Fibroblast of skin of back (primary cell): ENCODE measurements at regions not wholly inside any gene's neighbourhood (a gene's known extent, or its start where the extent isn't known, plus 50 kb on each side); places are given as distances from the start of the nearest gene placed in this dataset.
A peak's percentile ranks its signal among the peaks of the same experiment; 100 is the strongest.

ENCODE experiments used
- DNase-seq: peaks from one replicate; pipeline ENCODE4 v3.0.0-alpha.2; 2013

DNA sequence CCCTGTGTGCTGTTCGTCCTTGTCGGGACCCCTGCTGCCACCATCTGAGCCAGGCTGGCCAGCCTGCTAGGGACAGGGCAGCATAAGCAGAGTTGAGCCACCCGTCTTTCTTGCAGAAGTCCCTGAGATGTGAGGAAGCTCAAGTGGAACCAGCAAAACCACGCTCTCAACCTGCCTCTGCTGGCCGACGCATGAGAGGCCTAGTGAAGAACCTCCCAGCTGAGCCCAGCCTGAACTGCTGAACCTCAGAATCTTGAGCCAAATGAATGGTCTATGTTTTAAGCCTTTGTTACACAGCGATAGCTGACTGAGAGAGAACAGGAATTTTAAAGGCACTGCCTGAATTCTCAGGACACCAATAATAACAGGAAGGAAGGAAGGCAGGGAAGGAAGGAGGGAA is 98.9 kb upstream of the ADRA2C start:
- no peak for DNase-seq

DNA sequence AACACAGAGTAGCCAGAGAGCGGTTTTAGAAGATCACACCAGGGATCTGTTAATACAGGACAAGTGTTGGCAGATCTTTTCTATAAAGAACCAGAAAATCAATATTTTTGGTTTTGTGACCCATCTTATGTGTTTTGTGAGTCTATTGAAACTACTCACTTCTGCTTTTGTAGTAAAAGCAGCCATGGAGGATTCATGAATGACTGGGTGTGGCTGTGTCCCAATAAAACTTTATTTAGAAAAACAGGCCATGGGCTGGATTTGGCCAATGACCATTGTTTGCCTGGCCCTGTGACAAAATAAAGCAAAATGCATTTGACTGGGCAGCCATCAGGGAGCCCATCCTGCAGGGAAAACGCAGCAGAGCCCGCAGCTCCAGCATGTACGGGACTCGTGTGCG is 99.9 kb upstream of the ADRA2C start:
- no peak for DNase-seq

DNA sequence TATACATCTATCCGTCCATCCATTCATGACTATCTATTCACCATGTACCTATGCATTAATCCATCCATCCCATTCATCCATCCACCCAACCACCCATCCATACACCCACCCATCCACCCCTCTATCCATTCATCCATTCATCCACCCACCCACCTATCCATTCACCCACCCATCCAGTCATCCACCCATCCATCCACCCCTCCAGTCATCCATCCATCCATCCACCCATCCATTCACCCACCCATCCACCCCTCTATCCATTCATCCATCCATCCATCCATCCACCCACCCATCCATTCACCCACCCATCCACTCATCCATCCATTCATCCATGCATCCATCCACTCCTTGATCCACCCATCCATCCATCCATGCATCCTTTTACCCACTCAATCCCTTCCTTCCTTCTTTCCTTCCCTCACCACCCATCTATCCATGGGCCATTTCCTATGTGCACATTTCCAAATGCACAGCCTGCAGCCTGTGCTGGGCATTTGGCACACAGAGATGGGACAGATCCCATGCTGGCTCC is 100.8 kb upstream of the ADRA2C start:
- no peak for DNase-seq

DNA sequence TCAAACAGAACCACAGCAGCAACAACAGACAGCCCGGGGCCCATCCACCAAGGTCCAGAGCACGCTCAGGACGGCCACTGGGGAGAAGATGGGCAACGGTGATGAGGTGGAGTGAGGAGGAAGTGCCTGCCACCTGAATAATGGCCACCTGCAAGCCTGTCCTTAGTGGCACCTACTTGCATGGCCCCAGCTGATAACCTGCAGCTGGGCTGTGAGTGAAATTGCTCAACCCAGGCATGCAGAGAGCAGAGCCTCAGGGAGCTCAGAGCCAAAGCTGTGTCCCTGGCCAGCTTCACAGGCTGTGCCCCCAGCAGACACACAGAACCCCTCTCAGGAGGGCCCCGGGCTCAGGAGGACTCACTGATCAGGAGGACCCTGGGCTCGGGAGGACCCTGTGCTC is 102.4 kb upstream of the ADRA2C start:
- DNase-seq = no peak

DNA sequence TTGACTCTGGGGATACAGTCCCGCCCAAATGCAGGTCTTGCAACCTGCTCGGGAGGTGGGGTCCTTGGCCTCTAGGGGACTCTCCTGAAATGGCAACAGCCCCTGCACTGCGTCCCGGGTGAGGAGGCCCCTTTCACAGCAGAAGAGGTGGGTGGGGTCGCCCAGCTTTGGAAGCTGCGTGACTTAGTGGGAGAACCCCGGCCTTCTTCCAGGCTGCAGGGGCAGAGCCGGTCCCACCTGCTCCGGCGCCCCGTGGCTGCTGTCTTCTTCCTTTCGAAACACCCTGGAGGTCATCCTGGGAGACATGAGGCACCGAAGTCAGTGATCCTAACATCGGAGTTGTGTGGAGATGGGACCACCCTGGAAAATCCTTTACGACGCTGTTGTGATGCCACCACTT is 103.7 kb upstream of the ADRA2C start:
- DNase-seq = no peak

DNA sequence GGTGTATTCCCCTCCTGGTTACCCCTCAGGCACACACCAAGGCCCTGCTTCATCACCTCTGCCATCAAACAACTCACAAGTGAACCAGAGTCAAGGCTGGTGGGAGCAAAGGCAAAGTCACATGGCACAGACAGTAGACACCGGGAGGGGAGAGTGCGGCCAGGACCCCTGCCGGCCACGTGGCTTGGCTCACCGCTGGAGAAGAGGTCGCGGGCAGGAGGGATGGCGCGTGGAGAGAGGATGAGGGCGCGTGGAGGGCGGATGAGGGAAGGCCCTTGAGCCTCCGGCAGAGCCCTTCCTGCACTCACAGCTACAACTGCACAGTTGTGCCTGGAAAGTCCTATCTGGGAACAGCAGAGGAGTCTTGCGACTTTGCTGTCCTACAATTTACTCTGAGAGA is 104.2 kb upstream of the ADRA2C start:
- no peak for DNase-seq

DNA sequence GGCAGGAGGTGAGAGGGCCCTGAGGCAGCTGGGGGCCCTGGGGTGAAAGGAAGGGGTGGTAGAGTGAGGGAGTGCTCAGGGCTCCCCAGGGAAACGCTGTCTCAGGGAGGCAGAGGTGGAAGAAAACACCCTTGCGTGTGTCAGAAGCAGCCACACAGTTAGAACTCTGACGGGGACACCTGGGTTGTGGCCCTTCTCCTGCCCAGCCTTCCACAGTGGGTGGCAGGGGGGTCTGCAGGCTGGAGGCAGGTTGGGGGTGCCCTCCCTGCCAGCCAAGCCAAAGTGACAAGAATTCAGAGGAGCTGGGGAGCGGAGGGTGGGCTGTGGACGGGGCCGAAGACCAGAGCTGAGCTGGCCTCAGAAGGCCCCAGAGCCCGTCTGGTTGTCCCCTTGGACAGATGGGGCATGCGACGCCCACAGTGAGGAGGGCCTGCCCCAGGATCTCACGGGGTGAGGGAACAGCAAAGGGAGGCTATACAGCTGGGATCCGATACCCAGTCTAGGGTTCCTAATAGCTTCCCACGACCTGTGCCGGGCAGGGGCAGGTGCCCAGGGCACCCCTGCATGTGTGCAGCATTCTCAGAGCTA is 105.2 kb upstream of the ADRA2C start:
- no peak for DNase-seq

DNA sequence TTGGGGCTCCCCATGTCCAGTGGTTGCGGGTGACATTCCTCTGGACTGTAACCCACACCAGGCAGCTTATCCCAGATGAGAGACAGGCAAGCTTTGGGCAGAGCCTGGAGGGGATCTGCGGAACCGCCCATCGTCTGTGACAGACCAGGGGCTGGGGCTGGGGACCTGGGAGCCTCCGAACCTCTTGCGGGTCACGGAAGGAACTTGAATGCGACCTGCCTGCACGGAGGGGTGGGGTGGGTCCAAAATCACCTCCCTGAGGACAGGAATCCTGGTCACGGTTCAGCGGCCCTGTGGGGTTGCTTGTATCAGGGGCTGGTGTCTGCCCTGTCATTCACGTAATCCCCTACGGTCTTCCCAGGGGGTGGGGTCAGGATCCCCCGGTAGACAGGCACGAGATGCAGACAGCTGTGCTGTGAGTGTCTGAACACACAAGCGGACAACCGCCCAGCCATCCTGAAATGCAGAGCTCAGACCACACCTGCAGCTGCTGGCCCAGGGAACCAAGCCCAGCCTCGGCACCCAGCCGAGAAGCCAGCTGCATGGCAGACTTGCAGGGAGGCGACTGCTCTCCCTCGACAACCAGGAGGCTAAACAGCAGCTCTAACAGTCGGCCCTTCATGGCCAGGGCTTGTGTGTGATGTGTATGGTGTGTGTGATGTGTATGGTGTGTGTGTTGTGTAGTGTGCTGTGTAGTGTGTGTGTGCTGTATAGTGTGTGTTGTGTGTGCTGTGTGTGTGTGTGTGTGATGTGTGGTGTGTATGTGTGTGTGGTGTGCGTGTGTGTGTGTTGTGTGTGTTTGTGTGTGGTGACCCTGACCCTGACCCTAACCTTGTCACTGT is 105.9 kb upstream of the ADRA2C start:
- DNase-seq = no peak

DNA sequence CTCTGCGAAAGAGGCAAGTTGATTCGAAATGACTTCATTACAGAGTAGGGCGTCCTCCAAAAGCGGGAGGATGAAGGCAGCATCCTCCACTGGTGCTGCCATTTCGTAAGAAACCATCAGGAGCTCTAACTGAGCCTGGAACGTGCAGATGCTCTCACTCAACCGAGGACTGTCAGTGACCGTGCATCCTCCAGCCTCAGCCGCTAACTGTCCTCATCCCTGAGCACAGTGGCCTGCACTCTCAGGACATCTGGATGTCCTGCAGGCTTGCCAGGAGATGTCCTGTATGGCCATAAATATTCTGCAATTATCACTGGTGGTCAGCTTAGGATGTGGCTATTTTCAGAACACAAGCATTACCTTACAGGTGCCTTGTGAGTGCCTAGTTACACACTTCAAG is 107.1 kb upstream of the ADRA2C start:
- no peak for DNase-seq

DNA sequence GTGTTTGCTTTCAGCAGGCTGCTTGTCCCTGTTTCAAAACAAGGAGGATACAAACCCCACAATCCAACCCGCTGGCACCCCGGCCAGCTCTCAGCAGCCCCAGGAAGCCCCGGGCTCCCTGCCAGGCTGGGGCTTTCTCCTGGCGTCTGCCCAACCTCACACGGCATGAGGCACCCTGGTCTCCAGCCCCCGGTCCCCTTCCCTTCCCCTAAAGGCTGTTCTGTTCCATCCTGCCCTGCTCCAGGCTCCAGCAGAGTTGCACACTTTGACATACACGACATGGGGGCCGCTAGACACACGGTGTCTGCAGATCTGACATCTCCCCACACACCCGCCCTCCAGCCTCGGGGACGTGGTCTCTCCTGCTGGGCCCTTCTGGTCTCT is 107.7 kb upstream of the ADRA2C start:
- DNase-seq = no peak

DNA sequence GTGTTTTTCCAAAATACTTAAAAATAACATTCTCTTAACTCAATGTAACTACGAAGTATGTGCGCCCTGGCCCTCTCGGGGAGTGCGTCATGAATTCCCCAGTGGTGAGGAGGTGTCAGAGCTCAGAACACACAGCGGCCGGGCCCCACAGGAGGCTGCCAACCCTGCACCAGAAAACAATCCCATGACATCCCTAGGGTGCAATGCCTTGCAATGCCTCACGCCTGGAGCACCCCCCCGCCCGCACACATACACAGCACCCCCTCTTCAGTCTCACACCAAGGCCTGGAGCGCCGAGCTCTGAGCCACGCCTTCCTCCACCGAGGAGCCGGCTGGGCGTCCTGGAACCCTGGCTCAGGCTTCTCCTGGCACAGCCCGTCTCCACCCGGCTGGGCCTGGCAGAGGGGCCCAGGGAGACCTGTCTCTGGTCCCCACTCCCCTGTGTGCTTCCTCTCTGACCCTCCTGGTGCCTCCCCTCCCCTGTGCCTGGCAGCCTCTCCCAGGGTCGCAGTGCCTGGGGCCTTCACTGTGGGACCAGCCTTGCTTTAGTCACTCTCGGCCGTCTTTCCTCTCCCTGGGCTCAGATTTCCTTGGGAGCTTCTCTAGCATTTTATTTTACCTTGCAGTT is 108.2 kb upstream of the ADRA2C start:
- peak; percentile 95 for DNase-seq

DNA sequence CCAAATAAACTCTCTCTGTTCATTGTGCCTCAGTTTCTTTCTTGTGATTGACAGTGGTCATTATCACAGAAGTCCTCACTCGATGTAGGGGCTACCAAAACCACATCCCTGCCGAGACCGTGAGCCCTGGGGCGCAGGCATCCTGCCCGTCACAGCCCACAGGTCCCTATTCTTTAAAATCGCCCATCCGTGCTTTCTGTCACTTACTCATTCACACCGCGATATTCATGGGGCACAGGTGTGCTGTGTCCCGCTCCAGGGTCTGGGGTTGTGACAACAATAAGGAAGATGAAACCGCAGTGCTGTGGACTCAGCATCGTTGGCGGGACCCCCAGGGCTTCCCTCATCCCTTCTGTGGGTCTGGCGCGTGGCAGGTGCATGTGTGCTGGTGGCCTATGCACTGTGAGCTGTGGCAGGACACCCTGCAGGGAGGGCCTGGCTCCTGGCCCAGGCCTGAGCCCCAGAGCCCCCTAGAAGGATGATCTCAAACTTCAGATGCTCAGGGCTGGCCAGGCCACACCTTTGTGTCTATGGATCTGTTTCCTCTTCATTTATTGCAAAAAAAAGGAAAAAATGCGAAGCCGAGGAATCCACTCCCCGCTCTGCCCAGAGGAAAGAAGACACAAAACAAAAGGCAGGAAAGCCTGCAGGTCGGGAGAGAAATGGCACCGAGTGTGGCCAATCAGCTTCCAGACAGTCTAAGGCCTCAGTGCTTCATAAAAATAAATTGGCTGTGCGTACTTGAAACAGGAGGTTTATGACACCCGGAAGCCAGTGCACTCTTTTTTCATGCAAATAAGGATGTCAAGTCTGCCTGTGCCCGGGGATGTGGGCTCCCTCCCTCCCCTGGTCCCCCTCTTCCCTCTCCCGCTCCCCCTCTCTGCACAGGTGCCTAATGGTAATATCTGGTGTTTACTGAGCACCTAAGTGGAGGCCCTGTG is 109.5 kb upstream of the ADRA2C start:
- DNase-seq = no peak

DNA sequence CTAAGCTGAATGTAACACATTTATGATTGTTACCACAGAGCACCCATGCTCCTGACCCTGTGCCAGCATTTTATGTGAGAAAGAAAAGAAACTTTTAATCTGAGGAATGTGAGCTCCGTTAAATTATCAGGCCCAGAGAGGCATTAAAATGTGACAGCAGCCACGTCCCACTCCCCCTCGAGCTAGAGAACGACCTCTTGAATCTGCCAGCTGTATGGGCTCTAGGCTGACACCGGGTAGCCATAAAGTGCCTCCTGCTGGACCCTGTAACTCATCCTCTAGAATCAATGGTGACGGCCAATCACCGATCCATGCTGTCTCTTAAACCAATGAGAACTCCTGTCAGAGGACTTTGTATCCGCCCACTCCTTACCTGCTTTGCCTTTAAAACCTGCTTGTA is 110.2 kb upstream of the ADRA2C start:
- DNase-seq = peak; percentile 13

DNA sequence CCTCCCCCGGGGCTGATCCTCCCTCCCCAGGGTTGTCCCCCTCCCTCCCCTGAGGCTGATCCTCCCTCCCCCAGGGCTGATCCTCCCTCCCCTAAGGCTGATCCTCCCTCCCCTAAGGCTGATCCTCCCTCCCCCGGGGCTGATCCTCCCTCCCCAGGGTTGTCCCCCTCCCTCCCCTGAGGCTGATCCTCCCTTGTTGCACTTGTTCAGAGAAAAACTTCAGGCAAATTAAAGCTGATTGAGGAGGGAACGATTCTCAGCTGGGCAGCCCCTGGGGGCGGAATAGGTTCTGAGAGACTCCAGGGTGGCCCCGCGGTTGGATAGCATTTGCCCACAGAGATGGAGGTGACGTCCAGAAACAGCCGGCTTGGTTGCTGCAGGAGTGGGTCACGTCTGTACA is 110.7 kb upstream of the ADRA2C start:
- no peak for DNase-seq

DNA sequence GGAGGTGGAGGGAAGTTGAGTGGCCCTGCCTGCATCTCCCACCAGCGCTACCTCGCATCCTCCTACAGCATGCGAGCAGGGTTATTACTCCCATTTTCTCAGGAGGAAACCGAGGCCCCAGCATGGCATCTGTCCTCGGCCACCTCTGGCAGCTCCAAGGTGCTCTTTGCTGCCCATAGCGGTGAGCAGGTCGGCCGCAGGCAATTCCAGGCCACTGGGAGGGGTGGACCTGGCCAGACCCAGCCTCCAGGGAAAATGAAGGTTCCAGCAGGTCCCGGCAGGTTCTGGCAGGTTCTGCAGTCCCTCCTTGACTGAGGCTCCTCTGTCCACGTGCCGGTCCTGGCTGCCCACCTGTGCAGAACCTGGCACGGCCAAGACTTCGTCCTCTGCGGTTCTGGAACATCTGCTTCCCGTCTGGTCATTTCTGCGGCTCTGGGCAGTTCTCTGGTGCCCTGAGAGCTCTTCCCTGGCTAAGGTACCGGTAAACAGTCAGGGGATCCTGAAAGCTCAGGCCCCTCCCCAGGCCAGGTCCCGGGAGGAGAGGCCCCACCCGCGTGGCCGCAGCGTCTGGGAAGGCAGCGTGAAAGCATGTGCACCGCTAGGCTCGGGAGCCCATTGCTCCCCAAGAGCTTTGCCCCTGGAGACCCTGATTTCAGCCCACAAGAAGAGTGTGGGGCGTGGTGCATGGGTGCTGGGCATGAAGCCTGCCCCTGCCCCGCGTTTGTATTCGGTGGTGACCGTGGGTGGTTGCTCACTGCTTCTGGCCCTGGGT is 112.0 kb upstream of the ADRA2C start:
- no peak for DNase-seq

DNA sequence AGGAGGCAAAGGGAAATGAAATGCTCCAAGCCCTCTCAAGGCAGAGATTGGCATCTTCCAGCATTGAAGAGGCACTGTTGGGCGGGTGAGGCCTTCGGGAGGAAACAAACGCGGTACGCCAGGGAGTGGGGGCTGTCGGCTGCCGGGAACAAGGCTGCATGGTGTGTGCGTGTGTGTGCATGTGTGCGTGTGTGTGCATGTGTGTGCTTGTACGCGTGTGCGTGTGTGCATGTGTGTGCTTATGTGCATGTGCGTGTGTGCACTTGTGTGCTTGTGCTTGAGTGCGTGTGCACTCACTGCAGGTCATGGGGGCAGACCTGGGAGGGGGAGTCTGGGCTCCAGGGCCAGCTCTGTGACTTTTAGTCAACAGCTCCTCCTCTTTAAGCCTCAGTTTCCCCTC is 113.6 kb upstream of the ADRA2C start:
- DNase-seq = no peak

DNA sequence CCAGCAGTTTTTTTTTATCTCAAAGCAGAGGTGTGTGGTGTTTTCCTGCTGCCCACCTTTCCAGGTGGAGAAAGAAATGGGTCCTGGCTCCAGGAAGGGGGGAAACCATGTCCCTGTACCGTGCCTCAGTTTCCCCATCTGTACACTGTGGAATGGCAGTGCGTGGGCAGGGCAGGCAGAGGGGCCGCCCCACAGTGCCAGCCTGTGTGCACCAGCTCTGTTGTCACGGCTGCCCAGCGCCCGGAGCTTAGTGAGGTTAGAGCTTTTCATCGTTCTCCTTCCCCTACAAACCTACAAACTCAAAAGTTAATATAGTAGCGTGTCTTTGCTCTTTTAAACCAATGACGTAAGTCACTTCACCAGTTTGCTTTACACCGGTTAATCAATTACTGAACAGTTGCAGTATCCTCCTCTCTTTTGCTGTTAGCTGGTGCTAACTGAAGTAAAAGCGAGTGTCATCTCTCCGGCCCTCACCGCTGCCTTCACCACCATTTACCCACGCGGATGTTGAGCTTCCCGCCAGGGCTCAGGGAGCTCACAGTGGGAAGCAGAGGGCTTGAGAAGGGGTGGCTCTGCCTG is 114.8 kb upstream of the ADRA2C start:
- no peak for DNase-seq

DNA sequence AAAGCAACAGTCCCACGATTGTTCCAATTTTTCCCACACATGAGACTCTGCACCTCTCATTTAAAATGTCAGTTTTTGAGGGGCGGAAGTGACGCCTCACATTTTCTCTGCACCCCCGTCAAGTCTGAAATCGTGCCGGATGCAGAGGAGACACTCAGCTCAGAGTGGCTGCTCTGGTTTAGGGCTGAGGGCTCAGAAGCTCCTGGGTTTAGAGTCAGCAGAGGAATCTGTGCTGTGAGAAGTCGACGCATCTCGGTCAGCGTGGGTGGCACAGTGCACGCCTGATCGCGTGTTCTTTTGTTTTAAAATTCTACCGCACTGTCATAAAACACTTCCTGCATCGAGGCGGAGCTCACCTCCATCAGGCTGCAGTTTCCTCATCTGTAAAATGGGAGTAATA is 116.7 kb upstream of the ADRA2C start:
- DNase-seq = no peak

DNA sequence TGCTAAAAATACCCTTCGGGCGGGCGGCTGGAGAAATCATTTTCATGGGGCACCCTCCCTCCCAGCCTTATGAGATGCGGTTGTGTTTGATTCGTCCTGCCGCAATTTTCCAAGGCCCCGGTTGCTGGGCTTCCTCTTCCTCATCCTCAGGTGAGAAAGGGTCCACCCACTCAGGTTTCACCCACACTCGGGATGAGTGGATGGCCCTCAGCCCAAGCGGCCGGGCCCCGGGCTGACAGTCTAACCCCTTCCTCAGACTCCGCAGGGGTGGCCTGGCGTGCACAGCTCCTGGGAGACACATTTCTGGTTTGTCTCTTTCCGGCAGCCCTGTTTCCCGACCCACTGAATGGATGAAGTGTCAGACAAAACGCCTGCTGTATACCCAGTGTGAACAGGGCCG is 116.5 kb upstream of the LRPAP1 start:
- no peak for DNase-seq

DNA sequence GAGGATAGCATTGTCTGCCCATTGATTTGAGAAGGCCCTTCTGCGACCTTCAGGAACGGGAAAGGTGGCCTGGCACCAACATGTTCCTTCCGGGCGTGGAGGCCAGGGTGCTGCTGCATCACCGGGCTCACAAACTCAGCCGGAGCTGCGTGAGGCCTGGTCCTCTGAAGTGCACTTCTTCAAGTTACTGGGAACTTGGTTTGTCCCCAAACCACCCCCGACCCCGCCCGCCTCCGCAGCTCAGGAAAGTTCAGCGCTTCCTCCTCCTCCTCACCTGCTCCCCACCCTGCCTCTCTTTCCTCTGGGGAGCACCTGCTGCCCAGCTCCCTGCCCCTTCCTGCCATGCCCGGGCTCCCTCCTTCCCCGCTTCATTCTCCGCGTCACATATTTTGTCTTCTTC is 116.0 kb upstream of the LRPAP1 start:
- no peak for DNase-seq

DNA sequence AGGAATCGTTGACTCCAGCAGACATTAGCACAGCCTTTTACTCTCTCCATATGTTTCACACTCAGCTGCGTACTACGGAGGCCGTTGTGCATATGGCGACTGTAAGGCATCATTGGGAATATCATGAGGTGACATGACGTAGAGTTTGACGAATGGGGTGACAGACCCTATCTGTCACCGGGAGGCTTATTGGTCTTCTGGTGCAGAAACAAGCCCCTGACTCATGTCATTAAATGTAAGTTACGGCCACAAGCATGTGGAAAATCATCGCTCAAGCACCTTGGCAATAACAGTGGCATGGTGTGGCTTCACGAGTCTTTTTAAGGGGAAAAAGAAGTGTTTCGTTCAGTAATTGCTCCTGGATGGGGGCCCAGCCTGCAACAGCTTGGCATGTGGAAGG is 115.2 kb upstream of the LRPAP1 start:
- DNase-seq = no peak
